ENCODE measurements at regions not wholly inside any gene's neighbourhood (a gene's known extent, or its start where the extent isn't known, plus 50 kb on each side); places are given as distances from the start of the nearest gene placed in this dataset.

GRCh38 chr4:121242188-121242750 lies 78.1 kb upstream of the TNIP3 start:
- no peaks in the 10 kb centered on the region for H3K9me3 Mint-ChIP-seq
- H3K4me3 Mint-ChIP-seq, result no peak overlapping the region
- intact Hi-C loops (cut with micrococcal nuclease), result loop anchor here (2.0 kb wide), 2 partner anchors 15 kb away; no protein-coding TSS in a partner anchor
- H3K27me3 Mint-ChIP-seq, result peaks cover 4% of the 10 kb centered on the region
- no peak for DNase-seq
- peaks cover 35% of the 10 kb centered on the region for H3K4me1 Mint-ChIP-seq
- no peak overlapping the region for H3K27ac Mint-ChIP-seq
- H3K36me3 Mint-ChIP-seq (ENCODE audit: low read depth), result no peaks in the 10 kb centered on the region

- Mint-ChIP-seq H3K4me1 (peaks cover 28% of the 10 kb centered on the region), H3K36me3 (ENCODE audit: low read depth) (no peaks in the 10 kb centered on the region), H3K27ac (no peak overlapping the region), H3K27me3 (peaks cover 1% of the 10 kb centered on the region), H3K9me3 (peaks cover 4% of the 10 kb centered on the region), H3K4me3 (no peak overlapping the region)
- intact Hi-C loops (cut with micrococcal nuclease), result no loop called here
- no peak for DNase-seq
Observed at GRCh38 chr4:121239951-121240350, 75.8 kb upstream of the TNIP3 start.

GRCh38 chr4:121238461-121238860 lies 74.3 kb upstream of the TNIP3 start:
- Mint-ChIP-seq H3K4me1 (peaks cover 19% of the 10 kb centered on the region), H3K27me3 (peaks cover 1% of the 10 kb centered on the region), H3K36me3 (ENCODE audit: low read depth) (no peaks in the 10 kb centered on the region), H3K9me3 (peaks cover 4% of the 10 kb centered on the region), H3K4me3 (no peak overlapping the region), H3K27ac (no peak overlapping the region)
- no peak for DNase-seq
- intact Hi-C loops (cut with micrococcal nuclease), result no loop called here

- peaks cover 1% of the 10 kb centered on the region for H3K27me3 Mint-ChIP-seq
- H3K27ac Mint-ChIP-seq, result no peak overlapping the region
- no peak for DNase-seq
- peaks cover 4% of the 10 kb centered on the region for H3K9me3 Mint-ChIP-seq
- no peaks in the 10 kb centered on the region for H3K36me3 Mint-ChIP-seq (ENCODE audit: low read depth)
- intact Hi-C loops (cut with micrococcal nuclease), result no loop called here
- H3K4me3 Mint-ChIP-seq, result no peak overlapping the region
- peaks cover 13% of the 10 kb centered on the region for H3K4me1 Mint-ChIP-seq
Observed at GRCh38 chr4:121237069-121237399, 72.9 kb upstream of the TNIP3 start.

- intact Hi-C loops (cut with micrococcal nuclease), result no loop called here
- DNase-seq, result no peak
- Mint-ChIP-seq H3K4me3 (no peak overlapping the region), H3K27me3 (peaks cover 4% of the 10 kb centered on the region), H3K36me3 (ENCODE audit: low read depth) (no peaks in the 10 kb centered on the region), H3K4me1 (peaks cover 12% of the 10 kb centered on the region), H3K9me3 (peaks cover 4% of the 10 kb centered on the region), H3K27ac (no peak overlapping the region)
Observed at GRCh38 chr4:121236353-121237068, 72.4 kb upstream of the TNIP3 start.

GRCh38 chr4:121233982-121234381 lies 69.9 kb upstream of the TNIP3 start:
- intact Hi-C loops (cut with micrococcal nuclease), result no loop called here
- Mint-ChIP-seq H3K36me3 (ENCODE audit: low read depth) (no peaks in the 10 kb centered on the region), H3K9me3 (peaks cover 17% of the 10 kb centered on the region), H3K4me3 (no peak overlapping the region), H3K27me3 (peaks cover 3% of the 10 kb centered on the region), H3K4me1 (no peaks in the 10 kb centered on the region), H3K27ac (no peak overlapping the region)
- no peak for DNase-seq

- Mint-ChIP-seq H3K4me1 (peaks cover 17% of the 10 kb centered on the region), H3K36me3 (ENCODE audit: low read depth) (peaks cover 2% of the 10 kb centered on the region), H3K9me3 (peaks cover 13% of the 10 kb centered on the region), H3K4me3 (no peak overlapping the region), H3K27ac (no peak overlapping the region), H3K27me3 (peaks cover 3% of the 10 kb centered on the region)
- intact Hi-C loops (cut with micrococcal nuclease), result no loop called here
- DNase-seq, result no peak
Observed at GRCh38 chr4:121229993-121230392, 65.9 kb upstream of the TNIP3 start.

- Mint-ChIP-seq H3K9me3 (peaks cover 13% of the 10 kb centered on the region), H3K4me1 (peaks cover 17% of the 10 kb centered on the region), H3K36me3 (ENCODE audit: low read depth) (peaks cover 2% of the 10 kb centered on the region), H3K27me3 (peaks cover 3% of the 10 kb centered on the region), H3K27ac (no peak overlapping the region), H3K4me3 (no peak overlapping the region)
- DNase-seq, result no peak
- intact Hi-C loops (cut with micrococcal nuclease), result no loop called here
Observed at GRCh38 chr4:121228848-121229247, 64.7 kb upstream of the TNIP3 start.

GRCh38 chr4:121227341-121227792 lies 63.2 kb upstream of the TNIP3 start:
- DNase-seq, result no peak
- Mint-ChIP-seq H3K9me3 (peaks cover 13% of the 10 kb centered on the region), H3K27me3 (peaks cover 3% of the 10 kb centered on the region), H3K27ac (peak overlapping the region; percentile 19), H3K4me1 (peaks cover 18% of the 10 kb centered on the region), H3K4me3 (peak overlapping the region; percentile 63), H3K36me3 (ENCODE audit: low read depth) (peaks cover 2% of the 10 kb centered on the region)
- intact Hi-C loops (cut with micrococcal nuclease), result loop anchor here (1.0 to 2.0 kb wide), 6 partner anchors 15 to 73 kb away; no protein-coding TSS in a partner anchor

- intact Hi-C loops (cut with micrococcal nuclease), result loop anchor here (2.0 kb wide), 1 partner anchor 16 kb away; no protein-coding TSS in a partner anchor
- Mint-ChIP-seq H3K36me3 (ENCODE audit: low read depth) (peaks cover 2% of the 10 kb centered on the region), H3K27ac (no peak overlapping the region), H3K9me3 (peaks cover 12% of the 10 kb centered on the region), H3K27me3 (no peaks in the 10 kb centered on the region), H3K4me3 (peak overlapping the region; percentile 84), H3K4me1 (peaks cover 26% of the 10 kb centered on the region)
- no peak for DNase-seq
Observed at GRCh38 chr4:121226362-121226761, 62.2 kb upstream of the TNIP3 start.

GRCh38 chr4:121221608-121222007 lies 57.5 kb upstream of the TNIP3 start:
- Mint-ChIP-seq H3K4me3 (no peak overlapping the region), H3K27ac (peak overlapping the region; percentile 25), H3K36me3 (ENCODE audit: low read depth) (peaks cover 10% of the 10 kb centered on the region), H3K4me1 (peaks cover 20% of the 10 kb centered on the region), H3K9me3 (no peaks in the 10 kb centered on the region), H3K27me3 (peaks cover 2% of the 10 kb centered on the region)
- no peak for DNase-seq
- intact Hi-C loops (cut with micrococcal nuclease), result no loop called here

GRCh38 chr4:121221201-121221600 lies 57.1 kb upstream of the TNIP3 start:
- Mint-ChIP-seq H3K4me3 (no peak overlapping the region), H3K36me3 (ENCODE audit: low read depth) (peaks cover 10% of the 10 kb centered on the region), H3K27me3 (peaks cover 2% of the 10 kb centered on the region), H3K27ac (no peak overlapping the region), H3K9me3 (no peaks in the 10 kb centered on the region), H3K4me1 (peaks cover 20% of the 10 kb centered on the region)
- no peak for DNase-seq
- intact Hi-C loops (cut with micrococcal nuclease), result no loop called here

- Mint-ChIP-seq H3K36me3 (ENCODE audit: low read depth) (peaks cover 8% of the 10 kb centered on the region), H3K27me3 (peaks cover 2% of the 10 kb centered on the region), H3K4me3 (no peak overlapping the region), H3K9me3 (no peaks in the 10 kb centered on the region), H3K27ac (no peak overlapping the region), H3K4me1 (peaks cover 16% of the 10 kb centered on the region)
- intact Hi-C loops (cut with micrococcal nuclease), result no loop called here
- DNase-seq, result no peak
Observed at GRCh38 chr4:121220698-121221097, 56.6 kb upstream of the TNIP3 start.

GRCh38 chr4:121219227-121219626 lies 55.1 kb upstream of the TNIP3 start:
- Mint-ChIP-seq H3K27ac (no peak overlapping the region), H3K4me1 (peaks cover 16% of the 10 kb centered on the region), H3K9me3 (no peaks in the 10 kb centered on the region), H3K4me3 (no peak overlapping the region), H3K36me3 (ENCODE audit: low read depth) (peaks cover 13% of the 10 kb centered on the region), H3K27me3 (peaks cover 2% of the 10 kb centered on the region)
- no peak for DNase-seq
- intact Hi-C loops (cut with micrococcal nuclease), result no loop called here
